Inflammatory macrophage treated with lipopolysaccharide for 1 hour (primary cell): ENCODE measurements at regions not wholly inside any gene's neighbourhood (a gene's known extent, or its start where the extent isn't known, plus 50 kb on each side); places are given as distances from the start of the nearest gene placed in this dataset.

Experiments used
- DNase-seq, 2 donors: peaks; one replicate each; pipeline ENCODE4 v3.0.0-alpha.2; 2020 to 2022

GRCh38 chr15:97866959-97867358, 93.5 kb upstream of the ARRDC4 start:
- DNase-seq, result no peak

- no peak for DNase-seq
These were observed 92.6 kb upstream of the ARRDC4 start for GRCh38 chr15:97867870-97868269.

GRCh38 chr15:97868981-97869380, 91.5 kb upstream of the ARRDC4 start:
- DNase-seq, result no peak

DNA sequence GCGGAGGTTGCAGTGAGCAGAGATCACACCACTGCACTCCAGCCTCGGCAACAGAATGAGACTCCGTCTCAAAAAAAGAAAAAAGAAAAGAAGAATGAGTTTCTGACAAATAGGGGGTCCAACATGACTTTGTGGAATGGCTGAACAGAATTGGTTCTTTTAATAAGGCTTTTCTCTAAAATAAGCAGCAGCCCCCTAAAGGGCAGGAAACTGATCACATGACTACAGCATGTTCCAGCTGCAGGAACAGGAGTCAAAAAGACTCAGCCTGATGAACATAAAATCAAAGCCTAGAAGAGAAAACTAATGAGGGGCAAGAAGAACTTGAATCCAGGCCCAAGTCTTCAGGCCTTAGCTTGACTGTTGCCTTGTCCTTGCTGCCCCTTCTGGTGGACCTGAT, 89.7 kb upstream of the ARRDC4 start:
- no peak for DNase-seq

GRCh38 chr15:97874139-97874538, 86.4 kb upstream of the ARRDC4 start:
- DNase-seq, result no peak

GRCh38 chr15:97875025-97875512, 85.4 kb upstream of the ARRDC4 start:
- no peak for DNase-seq

- DNase-seq, result peak; percentile 4 to 7
These were observed 84.8 kb upstream of the ARRDC4 start for GRCh38 chr15:97875513-97876280.

DNA sequence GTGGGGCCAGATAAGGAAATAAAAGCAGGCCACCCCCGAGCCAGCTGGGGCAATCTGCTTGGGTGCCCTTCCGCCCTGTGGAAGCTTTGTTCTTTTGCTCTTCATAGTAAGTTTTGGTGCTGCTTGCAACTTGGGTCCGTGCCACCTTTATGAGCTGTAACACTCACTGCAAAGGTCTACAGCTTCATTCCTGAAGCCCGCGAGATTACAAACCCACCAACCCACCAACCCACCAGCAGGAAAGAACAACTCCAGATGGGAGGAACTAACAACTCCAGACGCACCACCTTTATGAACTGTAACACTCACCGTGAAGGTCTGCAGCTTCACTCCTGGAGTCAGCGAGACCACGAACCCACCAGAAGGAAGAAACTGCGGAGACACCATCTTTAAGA, 84.2 kb upstream of the ARRDC4 start:
- DNase-seq, result no peak

DNA sequence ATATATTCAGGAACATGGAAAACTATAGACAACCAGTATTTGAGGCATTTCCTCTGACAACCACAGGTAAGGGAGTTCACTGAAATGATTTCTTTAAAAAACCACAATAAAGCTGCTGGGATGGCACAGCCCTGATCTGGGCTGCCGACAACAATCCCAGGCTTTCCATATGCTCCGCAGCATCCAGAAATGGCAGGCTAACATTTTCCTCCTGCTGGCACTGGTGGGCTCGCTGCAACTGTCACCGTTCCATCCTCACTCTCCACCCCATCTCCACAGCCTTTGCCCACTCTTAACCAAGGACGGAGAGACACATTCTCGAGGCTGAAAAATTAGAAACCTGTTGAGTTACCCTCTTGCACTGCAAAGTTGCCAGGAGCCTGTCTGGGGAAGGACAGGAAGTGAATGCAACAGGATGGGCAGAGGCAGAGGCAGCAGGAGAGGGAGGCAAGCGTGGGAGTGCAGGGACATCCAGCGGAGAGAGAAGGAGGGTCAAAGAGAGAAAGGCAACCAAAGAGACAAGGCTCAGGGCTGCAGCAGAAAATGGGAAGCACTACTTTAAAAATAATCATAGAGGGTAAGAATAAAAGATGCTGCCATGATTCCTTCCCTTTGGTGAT, 79.0 kb upstream of the ARRDC4 start:
- DNase-seq, result no peak

DNA sequence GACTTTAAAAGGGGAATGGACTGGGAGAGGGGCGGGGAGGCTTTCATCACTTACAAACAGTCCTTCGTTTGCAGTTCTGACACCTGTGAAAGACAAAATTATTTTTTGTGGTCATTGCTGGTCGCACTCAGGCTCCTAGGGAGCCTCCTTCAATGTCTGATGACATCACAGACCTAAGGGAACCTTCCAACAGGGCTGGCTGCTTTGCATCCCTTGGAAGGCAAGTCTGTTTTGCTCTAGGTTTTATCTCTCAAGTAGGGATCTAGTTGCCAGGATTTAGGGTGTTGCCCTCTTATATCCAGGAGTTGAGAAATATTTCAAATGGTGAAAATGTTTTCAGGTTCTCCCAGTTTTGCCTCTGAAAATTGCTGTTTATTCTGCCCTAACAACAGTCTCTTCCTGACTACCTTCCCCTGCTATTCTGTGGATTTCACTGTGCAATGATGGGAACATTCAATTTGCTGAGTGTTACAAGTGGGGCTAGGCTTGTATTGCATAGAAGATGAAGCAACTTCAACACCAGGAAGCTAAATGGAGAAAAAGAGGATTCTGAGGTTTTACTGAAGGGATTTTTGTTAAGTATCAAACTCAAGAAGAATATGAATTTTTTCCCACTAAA, 75.9 kb upstream of the ARRDC4 start:
- no peak for DNase-seq

- no peak for DNase-seq
These were observed 70.2 kb upstream of the ARRDC4 start for GRCh38 chr15:97890307-97890706.

- DNase-seq, result no peak
These were observed 68.2 kb upstream of the ARRDC4 start for GRCh38 chr15:97892167-97892938.

- DNase-seq, result no peak
These were observed 66.5 kb upstream of the ARRDC4 start for GRCh38 chr15:97893967-97894366.

DNA sequence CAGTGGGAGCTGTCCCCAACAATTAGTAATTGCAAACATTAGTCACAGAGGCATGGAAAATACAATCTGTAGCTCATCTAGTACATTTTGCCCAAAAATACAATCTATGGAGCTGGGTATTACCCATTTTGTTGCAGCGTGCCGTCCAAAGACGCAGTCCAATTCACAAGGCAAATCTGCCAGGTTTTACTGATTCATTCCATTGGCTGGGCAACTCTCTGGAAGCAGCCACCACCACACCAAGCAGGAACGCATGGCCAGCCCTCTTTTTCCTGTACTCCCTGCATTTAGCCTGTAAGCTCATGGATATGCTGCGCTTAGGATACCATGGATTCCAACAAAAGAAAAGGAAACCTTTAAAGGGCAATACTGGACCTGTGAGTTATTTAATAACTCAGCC, 60.5 kb upstream of the ARRDC4 start:
- no peak for DNase-seq

DNA sequence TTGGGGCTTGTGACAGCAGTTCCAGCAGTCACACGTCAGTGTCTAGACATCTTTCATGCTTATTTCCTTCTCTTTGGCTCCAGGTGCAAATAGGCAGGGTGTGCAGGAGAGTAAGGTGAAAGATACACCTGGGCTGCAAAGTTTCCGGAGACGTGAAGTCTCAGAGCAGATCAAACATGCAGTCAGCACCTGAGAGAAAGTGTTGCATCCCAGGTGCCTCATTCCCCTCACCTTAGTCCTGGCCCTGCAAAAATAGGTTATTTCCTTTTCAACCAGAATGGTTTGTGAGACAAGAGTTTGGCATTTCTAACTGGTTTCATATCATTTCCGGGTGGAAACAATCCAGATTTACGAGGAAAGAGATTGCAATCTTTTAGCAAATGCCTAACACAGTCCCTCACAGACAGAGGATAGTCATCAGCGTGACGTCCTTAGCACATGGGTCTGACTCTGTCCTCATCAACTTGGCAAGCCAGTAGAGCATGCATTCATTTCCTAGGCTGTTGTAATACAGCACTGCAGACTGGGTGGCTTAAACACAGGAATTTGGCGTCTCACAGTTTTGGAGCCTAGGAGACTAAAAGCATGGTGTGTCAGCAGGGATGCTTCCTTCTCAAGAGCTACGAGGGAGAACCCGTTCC, 58.2 kb upstream of the ARRDC4 start:
- DNase-seq, result no peak

DNA sequence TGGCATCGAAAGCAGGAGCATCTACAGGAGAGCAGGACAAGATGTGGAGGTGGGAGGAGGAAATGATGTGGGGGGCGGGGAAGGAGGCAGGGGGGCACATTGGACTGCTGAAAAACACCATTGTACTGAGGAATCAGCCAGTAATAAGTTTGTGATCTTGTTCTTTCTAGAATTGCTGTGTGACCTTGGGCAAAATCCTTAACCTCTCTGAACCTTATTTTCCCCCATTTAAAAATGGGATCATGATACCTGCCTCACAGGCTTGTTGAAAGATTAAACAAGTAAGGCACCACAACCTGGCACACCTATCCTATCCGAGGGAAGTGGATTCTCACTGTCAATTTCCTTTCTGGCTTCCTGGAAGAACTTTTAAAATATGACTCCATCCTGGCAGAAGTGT, 56.9 kb upstream of the ARRDC4 start:
- DNase-seq, result no peak

DNA sequence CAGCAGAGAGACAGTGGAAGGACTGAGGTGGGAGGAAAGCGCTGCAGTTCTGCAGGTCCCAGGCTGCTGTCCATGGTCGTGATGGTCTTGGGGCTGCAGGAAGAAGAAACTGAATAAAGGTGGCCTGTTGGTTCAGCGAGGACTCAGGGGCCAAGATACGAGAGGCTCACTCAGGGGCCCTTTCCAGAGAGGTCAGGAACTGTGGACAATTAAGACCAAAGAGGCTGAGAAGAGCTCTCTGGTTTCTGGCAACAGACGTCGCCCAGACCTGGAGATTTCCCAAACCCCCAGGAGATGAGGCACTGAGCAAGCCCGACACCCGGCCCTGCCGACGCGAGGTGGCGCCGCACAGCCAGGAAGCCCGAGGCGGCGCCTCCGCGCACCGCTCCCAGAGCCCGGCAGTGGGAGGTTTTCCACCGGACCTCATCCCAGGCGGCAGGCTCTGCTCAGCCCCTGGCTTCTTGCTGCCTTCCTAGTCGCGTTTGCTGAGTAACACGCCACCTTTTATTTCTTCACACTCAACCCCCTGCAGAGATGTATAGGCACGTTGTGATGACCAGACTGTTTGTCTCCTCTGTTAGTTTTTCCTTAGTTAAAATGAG, 56.4 kb upstream of the ARRDC4 start:
- peak; percentile 50 to 71 for DNase-seq

- DNase-seq, result peak; percentile 50 to 93
These were observed 51.1 kb upstream of the ARRDC4 start for GRCh38 chr15:97909291-97909891.
